Caco-2 (cell line): ENCODE measurements at regions not wholly inside any gene's neighbourhood (a gene's known extent, or its start where the extent isn't known, plus 50 kb on each side); places are given as distances from the start of the nearest gene placed in this dataset.
A peak's percentile ranks its signal among the peaks of the same experiment; 100 is the strongest.

Source experiments
- BruUV-seq: library from RNA; stranded (reverse); fragments of 400-500 nt; replicated peaks from 2 replicates; lab custom pipeline; 2021; lab: Mats Ljungman, UMichigan
- CTCF ChIA-PET: fragments of 300-600 bp; sonication (Branson Sonifier 250); formaldehyde crosslinking; loops from one replicate; lab custom pipeline; 2022; ENCODE audit warnings: antibody characterized with exemption; lab: Charles Lee
- POLR2A ChIA-PET: fragments of 300-600 bp; sonication (Branson Sonifier 250); formaldehyde crosslinking; loops from one replicate; lab custom pipeline; 2022; ENCODE audit warnings: antibody characterized with exemption; lab: Charles Lee
- DNase-seq, 2 experiments: peaks; one replicate each; pipeline versions ENCODE4 v3.0.0 to v3.0.0-alpha.2; 2020 to 2022
- H3K27me3 ChIP-seq: replicated peaks from 2 replicates; pipeline ENCODE4 v1.6.0; 2011; ENCODE audit warnings: low read length; ENCODE audit not compliant: control insufficient read depth, insufficient read depth
- H3K36me3 ChIP-seq: 2 replicates; pipeline ENCODE4 v1.5.1; 2011; ENCODE audit warnings: low read length; ENCODE audit not compliant: control insufficient read depth, insufficient read depth
- H3K4me1 ChIP-seq: fragments of 250-450 bp; sonication (Bioruptor Pico); 2 replicates; pipeline ENCODE4 v1.5.1; 2020; ENCODE audit warnings: mild to moderate bottlenecking
- H3K4me3 ChIP-seq: 2 replicates; pipeline ENCODE4 v1.5.1; 2011; ENCODE audit warnings: low read depth, mild to moderate bottlenecking, control low read depth, low read length
- H3K9me3 ChIP-seq: fragments of 250-450 bp; sonication (Bioruptor Pico); 2 replicates; pipeline ENCODE4 v1.5.1; 2020; ENCODE audit warnings: mild to moderate bottlenecking, moderate library complexity
- H3K27ac Mint-ChIP-seq: one replicate; pipeline ENCODE4 v1.8.0; 2022; ENCODE audit warnings: mixed read lengths; ENCODE audit not compliant: unreplicated experiment
- H3K27me3 Mint-ChIP-seq: one replicate; pipeline ENCODE4 v1.8.0; 2022; ENCODE audit warnings: mixed read lengths; ENCODE audit not compliant: insufficient read depth, unreplicated experiment
- H3K36me3 Mint-ChIP-seq: one replicate; pipeline ENCODE4 v1.8.0; 2022; ENCODE audit warnings: mild to moderate bottlenecking, mixed read lengths; ENCODE audit not compliant: insufficient read depth, unreplicated experiment
- H3K4me1 Mint-ChIP-seq: one replicate; pipeline ENCODE4 v1.8.0; 2022; ENCODE audit warnings: low read depth, mixed read lengths; ENCODE audit not compliant: unreplicated experiment
- H3K4me3 Mint-ChIP-seq: one replicate; pipeline ENCODE4 v1.8.0; 2022; ENCODE audit warnings: mild to moderate bottlenecking, moderate library complexity, mixed read lengths; ENCODE audit not compliant: unreplicated experiment
- H3K9me3 Mint-ChIP-seq: one replicate; pipeline ENCODE4 v1.8.0; 2022; ENCODE audit warnings: mixed read lengths; ENCODE audit not compliant: unreplicated experiment
- intact Hi-C: fragments of 100-400 bp; cut with micrococcal nuclease; formaldehyde crosslinking; loops from one replicate; pipeline ENCODE4 v1.10.0; 2022; ENCODE audit not compliant: unreplicated experiment
- TF ChIP-seq, protein P1 (sequence below), 2 experiments: fragments of 200-600 bp in 1 of 2; IDR thresholded peaks; 1 replicate in 1 of 2; 2 replicates in 1 of 2; pipeline versions ENCODE4 v1.5.1 to v1.8.0; 2011 to 2022; ENCODE audit warnings: antibody characterized with exemption in 1 of 2, control low read depth in 1 of 2, inconsistent platforms in 1 of 2, low read depth in 1 of 2, low read length in 1 of 2, mild to moderate bottlenecking in 1 of 2, moderate library complexity in 1 of 2; ENCODE audit not compliant: insufficient read depth in 1 of 2, severe bottlenecking in 1 of 2, unreplicated experiment in 1 of 2

DNA sequence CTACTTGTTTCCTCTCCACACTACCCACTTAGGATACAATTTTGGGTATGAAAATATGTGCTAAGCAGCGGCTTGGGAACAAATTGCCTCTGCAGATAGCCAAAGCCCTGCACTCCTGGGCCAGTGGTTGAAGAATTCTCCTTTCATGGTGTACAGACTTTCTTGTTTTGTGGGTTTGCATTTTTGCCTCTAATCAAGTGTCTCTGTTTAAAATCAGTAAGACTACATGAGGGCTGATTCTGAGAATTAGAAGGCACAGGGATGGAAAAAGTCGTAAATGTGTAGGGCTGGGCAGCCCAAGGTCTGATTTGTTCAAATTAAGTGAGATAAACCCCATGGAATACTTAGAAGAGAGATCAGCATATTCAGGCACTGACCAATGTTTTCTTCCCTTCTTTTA is 103.7 kb upstream of the CD180 start:
- intact Hi-C loops: loop anchor here (5.0 kb wide), 1 partner anchor 33 kb away; no protein-coding TSS in a partner anchor

DNA sequence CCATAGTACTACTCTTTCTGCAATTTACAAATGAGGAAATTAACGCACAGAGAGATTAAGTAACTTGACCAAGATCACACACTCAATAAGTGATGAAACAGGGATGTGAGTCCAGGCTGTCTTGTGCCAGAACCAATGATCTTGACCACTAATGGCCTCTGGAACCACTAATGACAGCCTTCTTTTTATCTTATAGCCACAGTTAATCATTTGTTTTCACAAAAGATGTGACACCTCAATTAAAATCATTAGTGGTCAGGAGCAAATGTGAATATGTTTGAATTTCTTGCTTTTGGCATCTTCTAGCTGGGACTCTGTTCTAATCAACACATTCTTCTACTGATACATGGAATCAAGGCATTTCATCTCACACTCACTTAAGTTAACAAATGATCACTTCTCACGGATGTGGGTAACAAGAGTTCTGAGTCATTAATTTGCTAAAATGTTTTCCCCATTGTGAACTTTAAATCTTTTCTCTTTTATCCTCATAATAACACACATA is 102.7 kb upstream of the CD180 start:
- Histone ChIP-seq H3K4me3 (no peak overlapping the region), H3K27me3 (no peaks in the 10 kb centered on the region), H3K36me3 (no peaks in the 10 kb centered on the region), H3K4me1 (no peaks in the 10 kb centered on the region), H3K9me3 (no peaks in the 10 kb centered on the region)
- TF ChIP-seq, protein P1, sequence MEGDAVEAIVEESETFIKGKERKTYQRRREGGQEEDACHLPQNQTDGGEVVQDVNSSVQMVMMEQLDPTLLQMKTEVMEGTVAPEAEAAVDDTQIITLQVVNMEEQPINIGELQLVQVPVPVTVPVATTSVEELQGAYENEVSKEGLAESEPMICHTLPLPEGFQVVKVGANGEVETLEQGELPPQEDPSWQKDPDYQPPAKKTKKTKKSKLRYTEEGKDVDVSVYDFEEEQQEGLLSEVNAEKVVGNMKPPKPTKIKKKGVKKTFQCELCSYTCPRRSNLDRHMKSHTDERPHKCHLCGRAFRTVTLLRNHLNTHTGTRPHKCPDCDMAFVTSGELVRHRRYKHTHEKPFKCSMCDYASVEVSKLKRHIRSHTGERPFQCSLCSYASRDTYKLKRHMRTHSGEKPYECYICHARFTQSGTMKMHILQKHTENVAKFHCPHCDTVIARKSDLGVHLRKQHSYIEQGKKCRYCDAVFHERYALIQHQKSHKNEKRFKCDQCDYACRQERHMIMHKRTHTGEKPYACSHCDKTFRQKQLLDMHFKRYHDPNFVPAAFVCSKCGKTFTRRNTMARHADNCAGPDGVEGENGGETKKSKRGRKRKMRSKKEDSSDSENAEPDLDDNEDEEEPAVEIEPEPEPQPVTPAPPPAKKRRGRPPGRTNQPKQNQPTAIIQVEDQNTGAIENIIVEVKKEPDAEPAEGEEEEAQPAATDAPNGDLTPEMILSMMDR (IDR thresholded peaks at IDR 0.05; ENCODE audit: insufficient read depth in 1 of 2, low read depth in 1 of 2, low read length in 1 of 2, severe bottlenecking in 1 of 2, unreplicated experiment in 1 of 2): no peak
- Mint-ChIP-seq H3K4me1 (peaks cover 7% of the 10 kb centered on the region), H3K27ac (no peak overlapping the region), H3K36me3 (no peaks in the 10 kb centered on the region), H3K9me3 (no peaks in the 10 kb centered on the region), H3K27me3 (peaks cover 7% of the 10 kb centered on the region), H3K4me3 (no peak overlapping the region)
- BruUV-seq: no TSS peak
- ChIA-PET CTCF (no interaction called here), POLR2A (no interaction called here)
- intact Hi-C loops: no loop called here
- no peak for DNase-seq

More for the DNA sequence above, 103.7 kb upstream of the CD180 start:
- H3K4me3 ChIP-seq: no peak overlapping the region
- Mint-ChIP-seq H3K4me3 (no peak overlapping the region), H3K27me3 (peaks cover 6% of the 10 kb centered on the region), H3K4me1 (peaks cover 7% of the 10 kb centered on the region), H3K27ac (no peak overlapping the region), H3K36me3 (no peaks in the 10 kb centered on the region), H3K9me3 (no peaks in the 10 kb centered on the region)
- ChIA-PET CTCF (no interaction called here), POLR2A (no interaction called here)
- H3K4me1 ChIP-seq: no peaks in the 10 kb centered on the region
- no peaks in the 10 kb centered on the region for H3K36me3 ChIP-seq
- no peaks in the 10 kb centered on the region for H3K27me3 ChIP-seq
- TF ChIP-seq, protein P1 (IDR thresholded peaks at IDR 0.05; ENCODE audit: insufficient read depth in 1 of 2, low read depth in 1 of 2, low read length in 1 of 2, severe bottlenecking in 1 of 2, unreplicated experiment in 1 of 2): no peak
- no TSS peak for BruUV-seq
- no peaks in the 10 kb centered on the region for H3K9me3 ChIP-seq
- no peak for DNase-seq

DNA sequence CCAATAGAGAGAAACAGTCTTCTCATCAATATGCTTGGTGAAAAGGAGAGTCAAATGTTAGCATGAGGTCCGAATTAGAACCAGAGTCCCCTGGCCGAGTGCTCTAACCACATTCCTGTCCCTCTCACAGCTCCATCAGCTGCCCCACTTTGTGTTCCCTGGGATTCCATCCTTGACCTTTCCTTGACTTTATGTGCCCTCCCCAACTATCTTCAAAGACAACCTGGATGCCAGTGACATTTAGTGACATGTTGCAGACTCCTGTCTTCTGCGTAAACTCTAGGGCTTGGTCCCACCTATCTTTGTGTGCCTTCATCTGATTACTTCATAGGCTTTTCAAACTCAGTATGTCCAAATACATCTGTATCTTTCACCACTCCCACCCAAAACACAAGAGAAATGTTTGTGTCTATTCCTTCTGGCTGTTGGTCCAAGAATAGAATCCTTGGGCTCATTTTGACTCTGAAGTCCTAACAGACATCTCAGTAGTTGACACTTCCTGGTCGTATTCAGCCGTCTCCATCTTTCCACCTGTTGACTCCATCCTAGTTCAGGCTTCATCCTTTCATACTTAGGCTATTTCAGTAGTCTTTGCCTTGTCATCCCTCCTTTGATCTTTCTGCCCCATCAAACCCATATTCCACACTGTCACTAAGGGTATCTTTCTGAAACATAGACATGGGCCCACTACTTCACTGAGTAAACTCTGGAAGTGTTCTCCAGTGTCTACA is 101.4 kb upstream of the CD180 start:
- Histone ChIP-seq H3K27me3 (no peaks in the 10 kb centered on the region), H3K4me3 (no peak overlapping the region), H3K36me3 (no peaks in the 10 kb centered on the region), H3K4me1 (no peaks in the 10 kb centered on the region), H3K9me3 (no peaks in the 10 kb centered on the region)
- Mint-ChIP-seq H3K27ac (no peak overlapping the region), H3K27me3 (peaks cover 10% of the 10 kb centered on the region), H3K4me3 (no peak overlapping the region), H3K4me1 (peaks cover 7% of the 10 kb centered on the region), H3K36me3 (no peaks in the 10 kb centered on the region), H3K9me3 (no peaks in the 10 kb centered on the region)
- no TSS peak for BruUV-seq
- ChIA-PET CTCF (no interaction called here), POLR2A (no interaction called here)
- intact Hi-C loops: no loop called here
- DNase-seq: peak; percentile 11 to 51
- TF ChIP-seq, protein P1 (IDR thresholded peaks at IDR 0.05; ENCODE audit: insufficient read depth in 1 of 2, low read depth in 1 of 2, low read length in 1 of 2, severe bottlenecking in 1 of 2, unreplicated experiment in 1 of 2): no peak
